ENCODE measurements at regions not wholly inside any gene's neighbourhood (a gene's known extent, or its start where the extent isn't known, plus 50 kb on each side); places are given as distances from the start of the nearest gene placed in this dataset.

DNA sequence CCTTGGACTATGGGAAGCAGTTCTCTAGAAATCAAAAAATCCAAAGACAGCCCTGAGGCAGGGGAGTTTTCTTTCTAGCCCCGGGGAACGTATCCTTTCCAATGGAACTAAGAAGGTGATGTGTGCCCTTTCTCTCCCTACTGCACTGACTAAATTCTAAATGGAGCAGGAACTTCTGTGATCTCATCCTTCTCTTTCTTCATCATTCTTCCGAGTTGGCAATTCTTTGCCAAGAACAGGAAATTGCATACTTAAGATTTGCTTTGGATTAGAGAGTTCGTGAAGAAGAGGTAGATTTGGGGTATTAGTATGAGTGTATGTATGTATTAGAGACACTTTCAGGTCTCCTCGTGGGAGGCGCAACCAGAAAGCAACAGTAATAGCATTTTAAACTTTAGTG is 178.0 kb upstream of the PIK3R1 start:
- DNase-seq (ENCODE audit: insufficient read length, low spot score): no peak
- FAIRE-seq: no peak
- no peak for TF ChIP-seq PAX5 (IDR thresholded peaks at IDR 0.05; ENCODE audit: insufficient read depth, low read length, severe bottlenecking)
- no peak for TF ChIP-seq POU2F2 (IDR thresholded peaks at IDR 0.05; ENCODE audit: low read depth, low read length)
- no peak for TF ChIP-seq SPI1 (IDR thresholded peaks at IDR 0.05; ENCODE audit: low read depth, low read length)
- TF ChIP-seq TAF1 (IDR thresholded peaks at IDR 0.05; ENCODE audit: low read depth, low read length): no peak

DNA sequence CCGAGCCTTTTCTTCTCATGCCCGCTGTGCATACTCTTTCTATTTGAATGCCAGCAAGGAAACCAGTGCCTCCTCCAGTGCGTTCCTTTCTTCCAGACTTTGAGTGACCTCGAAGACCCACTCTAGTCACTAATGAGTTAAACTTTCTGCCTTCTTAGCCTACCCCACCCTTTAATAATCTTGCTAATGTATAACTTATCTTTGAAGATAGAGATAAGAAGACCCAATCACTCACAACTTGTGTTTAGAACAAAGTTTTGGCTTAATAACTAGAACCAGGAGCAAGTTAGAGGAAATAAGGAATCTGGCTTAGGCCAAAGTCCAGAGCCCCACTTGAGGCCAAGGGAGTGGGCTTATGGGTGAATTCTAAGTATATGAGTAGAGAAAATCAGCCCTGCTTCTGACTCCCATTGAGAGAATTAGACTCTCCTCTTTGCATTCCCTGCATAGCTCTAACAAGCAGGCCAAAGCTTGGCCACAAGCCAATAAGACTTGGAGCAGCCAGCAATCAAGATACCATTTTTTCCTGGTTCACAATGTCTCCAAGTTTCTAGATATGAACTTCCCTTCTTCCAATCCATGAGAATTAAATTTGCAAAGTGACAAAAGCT is 181.5 kb upstream of the PIK3R1 start:
- DNase-seq (ENCODE audit: insufficient read length, low spot score) (no peak), FAIRE-seq (no peak)
- TF ChIP-seq TAF1 (IDR thresholded peaks at IDR 0.05; ENCODE audit: low read depth, low read length): no peak
- TF ChIP-seq POU2F2 (IDR thresholded peaks at IDR 0.05; ENCODE audit: low read depth, low read length): no peak
- TF ChIP-seq POLR2AphosphoS5 (IDR thresholded peaks at IDR 0.05; ENCODE audit: low read depth, low read length): no peak
- no peak for TF ChIP-seq PAX5 (IDR thresholded peaks at IDR 0.05; ENCODE audit: insufficient read depth, low read length, severe bottlenecking)
- TF ChIP-seq POLR2A (IDR thresholded peaks at IDR 0.05; ENCODE audit: low read depth, low read length): no peak

DNA sequence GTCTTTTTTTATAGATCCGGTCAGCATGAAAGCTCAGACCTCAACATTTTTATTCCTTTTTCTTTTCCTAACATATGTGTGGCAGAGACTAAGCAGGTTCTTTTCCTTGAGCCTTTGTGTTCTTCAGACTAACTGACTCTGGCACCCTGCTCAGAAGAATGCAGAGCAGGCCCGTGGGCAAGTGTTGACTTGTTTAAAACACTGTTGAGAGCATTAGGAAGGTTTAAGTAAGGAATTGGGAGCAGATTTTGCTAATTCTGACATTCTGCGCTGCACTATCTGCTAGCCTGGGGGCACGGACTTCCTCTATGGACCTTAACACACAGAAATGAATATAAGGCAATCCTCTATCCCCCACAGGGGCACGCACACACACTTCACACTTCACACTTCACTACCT is 182.5 kb upstream of the PIK3R1 start:
- no peak for TF ChIP-seq SPI1 (IDR thresholded peaks at IDR 0.05; ENCODE audit: low read depth, low read length)
- TF ChIP-seq POU2F2 (IDR thresholded peaks at IDR 0.05; ENCODE audit: low read depth, low read length): no peak
- no peak for TF ChIP-seq POLR2AphosphoS5 (IDR thresholded peaks at IDR 0.05; ENCODE audit: low read depth, low read length)
- TF ChIP-seq POLR2A (IDR thresholded peaks at IDR 0.05; ENCODE audit: low read depth, low read length): no peak
- TF ChIP-seq PAX5 (IDR thresholded peaks at IDR 0.05; ENCODE audit: insufficient read depth, low read length, severe bottlenecking): no peak
- no peak for TF ChIP-seq TAF1 (IDR thresholded peaks at IDR 0.05; ENCODE audit: low read depth, low read length)
- no peak for FAIRE-seq
- DNase-seq (ENCODE audit: insufficient read length, low spot score): no peak

DNA sequence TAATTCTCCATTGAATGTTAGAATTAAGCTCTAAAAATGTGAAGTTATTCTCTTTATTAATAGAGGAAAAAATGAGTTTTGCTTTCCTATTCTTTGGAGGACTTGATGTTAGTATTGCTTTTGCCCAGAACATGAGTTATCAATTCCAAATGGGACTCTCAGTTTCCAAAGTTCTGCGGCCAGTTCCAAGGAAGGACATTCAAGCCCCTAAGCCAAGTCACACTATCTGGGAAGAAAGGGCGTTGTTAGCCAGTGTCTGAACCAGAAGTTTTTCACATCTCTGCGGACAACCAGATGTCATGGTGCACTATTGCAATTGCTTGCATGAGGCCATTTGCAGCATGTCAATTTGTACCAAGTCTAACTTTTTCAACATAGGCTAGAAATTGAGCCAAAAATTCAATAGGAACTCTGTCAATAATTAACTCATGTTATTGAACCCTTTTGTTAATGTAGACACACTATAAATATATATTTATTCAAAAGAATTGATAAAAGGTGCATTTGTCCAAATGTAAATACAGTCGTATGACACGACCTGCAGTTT is 183.3 kb upstream of the PIK3R1 start:
- FAIRE-seq: no peak
- DNase-seq (ENCODE audit: insufficient read length, low spot score): no peak
- TF ChIP-seq SPI1 (IDR thresholded peaks at IDR 0.05; ENCODE audit: low read depth, low read length) (no peak), POU2F2 (IDR thresholded peaks at IDR 0.05; ENCODE audit: low read depth, low read length) (no peak), PAX5 (IDR thresholded peaks at IDR 0.05; ENCODE audit: insufficient read depth, low read length, severe bottlenecking) (no peak), TAF1 (IDR thresholded peaks at IDR 0.05; ENCODE audit: low read depth, low read length) (no peak), POLR2A (IDR thresholded peaks at IDR 0.05; ENCODE audit: low read depth, low read length) (no peak), POLR2AphosphoS5 (IDR thresholded peaks at IDR 0.05; ENCODE audit: low read depth, low read length) (no peak)

DNA sequence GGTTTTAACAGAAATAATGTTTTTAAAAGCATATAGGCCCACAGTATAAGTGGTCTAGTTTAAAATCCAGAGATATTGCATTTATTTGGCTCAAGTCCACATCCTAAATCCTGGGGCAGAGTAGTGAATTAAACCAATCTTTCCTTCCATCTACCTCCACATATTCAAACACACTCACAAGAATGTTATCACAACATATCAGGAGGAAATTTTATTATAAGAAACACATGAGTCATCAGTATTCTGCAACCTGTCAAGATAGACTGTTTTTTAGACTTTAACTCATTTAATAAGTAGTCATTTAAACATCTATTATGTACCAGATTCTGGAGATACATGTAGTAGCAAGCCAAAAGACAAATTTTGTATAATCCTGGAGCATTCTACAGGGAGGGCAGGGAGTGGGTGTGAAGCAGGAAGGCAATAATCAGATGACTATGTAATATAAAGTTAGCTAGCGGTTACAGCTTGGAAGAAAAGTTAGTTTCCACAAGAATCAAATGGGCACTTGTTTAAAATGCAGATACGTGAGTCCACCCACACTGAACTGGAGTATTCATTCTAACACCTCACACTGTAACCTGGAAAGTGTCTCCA is 187.3 kb upstream of the PIK3R1 start:
- DNase-seq (ENCODE audit: insufficient read length, low spot score) (no peak), FAIRE-seq (no peak)
- TF ChIP-seq POLR2A (IDR thresholded peaks at IDR 0.05; ENCODE audit: low read depth, low read length) (no peak), POLR2AphosphoS5 (IDR thresholded peaks at IDR 0.05; ENCODE audit: low read depth, low read length) (no peak), SPI1 (IDR thresholded peaks at IDR 0.05; ENCODE audit: low read depth, low read length) (no peak), TAF1 (IDR thresholded peaks at IDR 0.05; ENCODE audit: low read depth, low read length) (no peak)

DNA sequence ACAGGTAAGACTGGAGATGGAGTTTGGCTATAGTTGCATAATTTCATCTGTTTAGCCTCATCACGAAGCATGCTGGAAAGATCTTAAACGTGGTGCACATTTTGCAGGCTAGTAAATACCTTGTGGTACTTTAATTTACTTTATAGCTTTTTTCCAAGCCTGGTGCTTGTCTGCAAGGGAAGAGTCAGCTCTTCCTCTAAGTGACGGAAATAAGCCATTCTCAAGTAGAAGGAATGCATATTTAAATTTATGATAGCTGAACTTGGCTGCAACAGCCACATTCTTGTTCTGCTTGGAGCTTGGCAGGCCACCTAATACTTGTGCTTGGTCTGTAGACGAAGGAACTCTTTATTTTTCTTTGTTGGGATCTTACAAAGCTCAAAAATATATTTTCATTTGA is 188.0 kb upstream of the PIK3R1 start:
- DNase-seq (ENCODE audit: insufficient read length, low spot score) (no peak), FAIRE-seq (no peak)
- TF ChIP-seq POLR2A (IDR thresholded peaks at IDR 0.05; ENCODE audit: low read depth, low read length) (no peak), PAX5 (IDR thresholded peaks at IDR 0.05; ENCODE audit: insufficient read depth, low read length, severe bottlenecking) (no peak), TAF1 (IDR thresholded peaks at IDR 0.05; ENCODE audit: low read depth, low read length) (no peak), POU2F2 (IDR thresholded peaks at IDR 0.05; ENCODE audit: low read depth, low read length) (no peak), SPI1 (IDR thresholded peaks at IDR 0.05; ENCODE audit: low read depth, low read length) (no peak), POLR2AphosphoS5 (IDR thresholded peaks at IDR 0.05; ENCODE audit: low read depth, low read length) (no peak)

DNA sequence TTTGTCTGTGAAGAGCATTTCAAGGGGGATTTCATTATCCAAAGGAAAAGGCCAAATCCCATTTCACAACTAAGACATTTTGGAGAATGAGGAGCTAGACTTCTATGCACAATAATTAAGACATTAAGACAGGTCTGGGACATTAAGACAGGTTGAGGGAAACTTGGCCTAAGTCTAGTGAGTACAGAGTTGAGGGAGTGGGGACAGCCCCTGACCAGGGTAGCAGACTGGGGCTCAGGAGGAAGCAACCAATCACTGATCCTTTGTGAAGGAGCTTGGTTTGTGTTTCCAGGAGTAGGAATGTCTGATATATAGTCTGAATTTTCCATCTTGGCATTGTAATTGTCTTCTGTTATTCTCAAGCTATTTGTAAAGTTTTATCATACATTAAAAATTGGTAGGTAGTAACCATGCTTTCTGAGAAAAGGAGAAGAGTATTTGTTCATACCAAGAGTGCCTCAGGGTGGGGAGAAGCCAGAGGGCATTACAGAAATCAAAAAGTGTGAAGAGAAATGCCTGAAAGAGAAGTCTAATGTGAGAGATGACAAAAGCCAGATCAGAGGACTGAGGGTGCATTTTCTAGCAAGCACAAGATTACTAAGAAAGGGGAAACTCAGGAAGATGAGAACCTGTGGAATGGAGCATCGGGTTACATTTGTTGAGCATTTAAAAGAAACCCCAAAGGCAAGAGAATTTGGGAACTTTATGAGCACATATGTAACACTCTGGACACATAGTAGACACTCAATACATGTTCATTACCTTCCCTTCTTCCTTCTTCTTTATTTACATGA is 189.3 kb upstream of the PIK3R1 start:
- FAIRE-seq: no peak
- TF ChIP-seq POLR2AphosphoS5 (IDR thresholded peaks at IDR 0.05; ENCODE audit: low read depth, low read length) (no peak), SPI1 (IDR thresholded peaks at IDR 0.05; ENCODE audit: low read depth, low read length) (no peak), POLR2A (IDR thresholded peaks at IDR 0.05; ENCODE audit: low read depth, low read length) (no peak), POU2F2 (IDR thresholded peaks at IDR 0.05; ENCODE audit: low read depth, low read length) (no peak), TAF1 (IDR thresholded peaks at IDR 0.05; ENCODE audit: low read depth, low read length) (no peak), PAX5 (IDR thresholded peaks at IDR 0.05; ENCODE audit: insufficient read depth, low read length, severe bottlenecking) (no peak)
- no peak for DNase-seq (ENCODE audit: insufficient read length, low spot score)

DNA sequence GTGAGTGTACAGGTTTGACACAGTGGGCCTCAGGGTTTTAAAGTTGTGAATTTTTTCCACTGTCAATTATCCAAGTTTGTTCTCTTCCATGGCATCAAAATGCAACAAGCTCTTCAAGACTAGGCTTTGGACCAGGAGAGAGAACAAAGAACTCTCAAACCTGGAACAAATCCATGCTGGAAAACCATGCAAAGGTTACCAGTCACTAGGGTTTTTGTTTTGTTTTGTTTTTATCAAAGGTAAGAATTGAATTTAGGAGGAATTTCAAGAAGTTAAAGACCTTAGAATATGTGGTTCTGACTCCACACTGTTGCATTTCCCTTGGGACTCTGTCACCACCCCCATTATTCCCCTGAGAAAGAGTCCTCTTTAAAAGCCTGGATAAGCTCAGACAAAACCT is 191.1 kb upstream of the PIK3R1 start:
- TF ChIP-seq SPI1 (IDR thresholded peaks at IDR 0.05; ENCODE audit: low read depth, low read length) (no peak), POLR2AphosphoS5 (IDR thresholded peaks at IDR 0.05; ENCODE audit: low read depth, low read length) (no peak), PAX5 (IDR thresholded peaks at IDR 0.05; ENCODE audit: insufficient read depth, low read length, severe bottlenecking) (no peak), POU2F2 (IDR thresholded peaks at IDR 0.05; ENCODE audit: low read depth, low read length) (no peak), POLR2A (IDR thresholded peaks at IDR 0.05; ENCODE audit: low read depth, low read length) (no peak), TAF1 (IDR thresholded peaks at IDR 0.05; ENCODE audit: low read depth, low read length) (no peak)
- no peak for FAIRE-seq
- no peak for DNase-seq (ENCODE audit: insufficient read length, low spot score)

DNA sequence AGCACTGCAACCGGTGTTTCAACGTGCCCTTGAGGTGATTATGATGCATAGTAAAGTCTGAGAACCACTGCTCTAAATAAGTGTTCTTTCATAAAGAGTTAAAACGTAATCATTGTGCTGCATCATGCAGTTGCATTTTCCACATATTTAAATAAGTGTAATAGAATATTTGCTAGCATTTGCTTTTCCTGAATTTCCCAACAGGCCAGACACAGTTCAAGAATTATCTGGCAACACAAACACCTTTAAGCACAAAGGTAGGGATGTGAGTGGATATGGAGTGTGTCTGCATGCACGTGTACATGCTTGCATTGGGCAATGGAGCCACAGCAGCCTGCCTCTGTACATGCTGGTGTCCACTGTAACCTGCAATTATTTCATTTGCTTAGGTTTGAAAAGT is 193.6 kb upstream of the PIK3R1 start:
- DNase-seq (ENCODE audit: insufficient read length, low spot score) (no peak), FAIRE-seq (no peak)
- TF ChIP-seq TAF1 (IDR thresholded peaks at IDR 0.05; ENCODE audit: low read depth, low read length) (no peak), POLR2AphosphoS5 (IDR thresholded peaks at IDR 0.05; ENCODE audit: low read depth, low read length) (no peak), POLR2A (IDR thresholded peaks at IDR 0.05; ENCODE audit: low read depth, low read length) (no peak), POU2F2 (IDR thresholded peaks at IDR 0.05; ENCODE audit: low read depth, low read length) (no peak), SPI1 (IDR thresholded peaks at IDR 0.05; ENCODE audit: low read depth, low read length) (no peak), PAX5 (IDR thresholded peaks at IDR 0.05; ENCODE audit: insufficient read depth, low read length, severe bottlenecking) (no peak)
